SH-SY5Y (cell line): ENCODE measurements at regions not wholly inside any gene's neighbourhood (a gene's known extent, or its start where the extent isn't known, plus 50 kb on each side); places are given as distances from the start of the nearest gene placed in this dataset.

ENCODE experiments used
- GATA2 ChIP-seq: IDR thresholded peaks from 2 replicates; pipeline ENCODE4 v1.6.1; 2011; ENCODE audit warnings: mild to moderate bottlenecking, low read depth, low read length
- GATA3 ChIP-seq: IDR thresholded peaks from 2 replicates; pipeline ENCODE4 v1.6.1; 2011; ENCODE audit warnings: low read depth, mild to moderate bottlenecking, low read length, moderate library complexity

GRCh38 chr4:96164814-96165351, 325.0 kb downstream of the PDHA2 start:
- TF ChIP-seq GATA2, result no peak
- TF ChIP-seq GATA3, result no peak
